Activated CD8-positive, alpha-beta T cell treated with anti-CD3 and anti-CD28 coated beads for 36 hours (primary cell): ENCODE measurements at regions not wholly inside any gene's neighbourhood (a gene's known extent, or its start where the extent isn't known, plus 50 kb on each side); places are given as distances from the start of the nearest gene placed in this dataset.

Experiments used
- ATAC-seq: fragments of 200-7000 bp; cut with Tn5 transposase; one replicate; pipeline ENCODE4 v1.10.0; 2021; ENCODE audit warnings: mild to moderate bottlenecking, moderate library complexity
- CTCF ChIA-PET: fragments of 350-600 bp; sonication (Branson Sonifier 250); formaldehyde crosslinking; loops from one replicate; lab custom pipeline; 2021; ENCODE audit warnings: antibody characterized with exemption; lab: Charles Lee
- POLR2A ChIA-PET: fragments of 350-600 bp; sonication (Branson Sonifier 250); formaldehyde crosslinking; loops from one replicate; lab custom pipeline; 2021; ENCODE audit warnings: antibody characterized with exemption; lab: Charles Lee
- DNase-seq: peaks from one replicate; pipeline ENCODE4 v3.0.0-alpha.2; 2020
- H3K27ac Mint-ChIP-seq: one replicate; pipeline ENCODE4 v1.8.0; 2021; ENCODE audit warnings: mild to moderate bottlenecking, mixed read lengths
- H3K27me3 Mint-ChIP-seq: one replicate; pipeline ENCODE4 v1.8.0; 2021; ENCODE audit warnings: mixed read lengths
- H3K36me3 Mint-ChIP-seq: one replicate; pipeline ENCODE4 v1.8.0; 2021; ENCODE audit warnings: low read depth, mixed read lengths
- H3K4me1 Mint-ChIP-seq: one replicate; pipeline ENCODE4 v1.8.0; 2021; ENCODE audit warnings: low read depth, mixed read lengths
- H3K4me3 Mint-ChIP-seq: one replicate; pipeline ENCODE4 v1.8.0; 2021; ENCODE audit warnings: mild to moderate bottlenecking, moderate library complexity, mixed read lengths
- H3K9me3 Mint-ChIP-seq: one replicate; pipeline ENCODE4 v1.8.0; 2021; ENCODE audit warnings: mixed read lengths
- CTCF ChIP-seq: fragments of 200-600 bp; IDR thresholded peaks from one replicate; pipeline ENCODE4 v1.8.0; 2022; ENCODE audit warnings: antibody characterized with exemption, mild to moderate bottlenecking
- intact Hi-C: fragments of 100-400 bp; cut with micrococcal nuclease; formaldehyde crosslinking; loops from one replicate; pipeline ENCODE4 v1.10.0; 2022

GRCh38 chr13:34881494-34881893, 60.6 kb upstream of the NBEA start:
- Mint-ChIP-seq H3K36me3 (no peaks in the 10 kb centered on the region), H3K9me3 (no peaks in the 10 kb centered on the region), H3K27ac (no peak overlapping the region), H3K27me3 (peaks cover 3% of the 10 kb centered on the region), H3K4me1 (no peaks in the 10 kb centered on the region), H3K4me3 (no peak overlapping the region)
- TF ChIP-seq CTCF = no peak
- ATAC-seq (no peak), DNase-seq (no peak)
- intact Hi-C loops = no loop called here
- ChIA-PET CTCF (no interaction called here), POLR2A (no interaction called here)

GRCh38 chr13:34883396-34883795, 58.7 kb upstream of the NBEA start:
- intact Hi-C loops = no loop called here
- CTCF ChIA-PET = interaction anchor here (0.6 kb wide), 1 partner anchor 10 kb away, joined by 4 read pairs; no protein-coding TSS in a partner anchor

GRCh38 chr13:34884366-34884765, 57.7 kb upstream of the NBEA start:
- DNase-seq = no peak
- H3K4me3 Mint-ChIP-seq = no peak overlapping the region
- ChIA-PET CTCF (no interaction called here), POLR2A (no interaction called here)
- H3K27me3 Mint-ChIP-seq = peaks cover 3% of the 10 kb centered on the region
- H3K36me3 Mint-ChIP-seq = no peaks in the 10 kb centered on the region
- TF ChIP-seq CTCF = no peak
- ATAC-seq = no peak
- H3K27ac Mint-ChIP-seq = no peak overlapping the region
- no peaks in the 10 kb centered on the region for H3K4me1 Mint-ChIP-seq
- intact Hi-C loops = no loop called here
- no peaks in the 10 kb centered on the region for H3K9me3 Mint-ChIP-seq

More at GRCh38 chr13:34883396-34883795, 58.7 kb upstream of the NBEA start:
- H3K4me1 Mint-ChIP-seq = no peaks in the 10 kb centered on the region
- no peaks in the 10 kb centered on the region for H3K9me3 Mint-ChIP-seq
- no peak for TF ChIP-seq CTCF
- POLR2A ChIA-PET = no interaction called here
- H3K4me3 Mint-ChIP-seq = no peak overlapping the region
- no peak for ATAC-seq
- H3K36me3 Mint-ChIP-seq = no peaks in the 10 kb centered on the region
- peaks cover 3% of the 10 kb centered on the region for H3K27me3 Mint-ChIP-seq
- no peak overlapping the region for H3K27ac Mint-ChIP-seq
- no peak for DNase-seq

GRCh38 chr13:34886121-34886875, 55.8 kb upstream of the NBEA start:
- Mint-ChIP-seq H3K9me3 (no peaks in the 10 kb centered on the region), H3K27me3 (peaks cover 3% of the 10 kb centered on the region), H3K27ac (no peak overlapping the region), H3K4me3 (no peak overlapping the region), H3K4me1 (no peaks in the 10 kb centered on the region), H3K36me3 (no peaks in the 10 kb centered on the region)
- TF ChIP-seq CTCF = no peak
- ChIA-PET POLR2A (no interaction called here), CTCF (no interaction called here)
- ATAC-seq (no peak), DNase-seq (no peak)
- intact Hi-C loops = no loop called here

GRCh38 chr13:34886987-34887386, 55.1 kb upstream of the NBEA start:
- ATAC-seq (no peak), DNase-seq (no peak)
- Mint-ChIP-seq H3K36me3 (no peaks in the 10 kb centered on the region), H3K27me3 (peaks cover 3% of the 10 kb centered on the region), H3K4me1 (no peaks in the 10 kb centered on the region), H3K9me3 (no peaks in the 10 kb centered on the region), H3K27ac (no peak overlapping the region), H3K4me3 (no peak overlapping the region)
- intact Hi-C loops = no loop called here
- no peak for TF ChIP-seq CTCF
- CTCF ChIA-PET = no interaction called here
- POLR2A ChIA-PET = no interaction called here
